GM12878 (cell line): ENCODE measurements at regions not wholly inside any gene's neighbourhood (a gene's known extent, or its start where the extent isn't known, plus 50 kb on each side); places are given as distances from the start of the nearest gene placed in this dataset.

ENCODE experiments used
- ATAC-seq: fragments of 200-7000 bp; cut with Tn5 transposase; 3 replicates; pipeline ENCODE4 v1.9.1; 2020; ENCODE audit warnings: mild to moderate bottlenecking, moderate library complexity
- BruUV-seq: library from RNA; stranded (reverse); fragments of 400-500 nt; replicated peaks from 2 replicates; lab custom pipeline; 2021; lab: Mats Ljungman, UMichigan
- CTCF ChIA-PET: fragments of 300-600 bp; sonication (Branson Sonifier 250); formaldehyde crosslinking; extraction: SDS; loops from one replicate; lab custom pipeline; 2021; ENCODE audit warnings: inconsistent platforms; lab: Yijun Ruan, JAX
- POLR2A ChIA-PET: fragments of 350-600 bp; formaldehyde crosslinking; extraction: SDS; loops from one replicate; lab custom pipeline; 2021; ENCODE audit warnings: inconsistent platforms; lab: Charles Lee
- RAD21 ChIA-PET: fragments of 300-600 bp; sonication (Branson Sonifier 250); formaldehyde crosslinking; loops from one replicate; lab custom pipeline; 2023; ENCODE audit warnings: antibody characterized with exemption; ENCODE audit not compliant: unreplicated experiment; lab: Charles Lee
- SMC1A ChIA-PET: fragments of 300-600 bp; sonication (Branson Sonifier 250); formaldehyde crosslinking; loops from one replicate; lab custom pipeline; 2023; ENCODE audit not compliant: unreplicated experiment, uncharacterized antibody; lab: Charles Lee
- DNase-seq: peaks from one replicate; pipeline ENCODE4 v3.0.0-alpha.2; 2011; ENCODE audit warnings: low read depth, low spot score
- FAIRE-seq: peaks from 3 replicates; lab custom pipeline; 2011; peaks lifted over from hg19 to GRCh38; lab: Jason Lieb, UNC
- H2AFZ ChIP-seq: 2 replicates; pipeline ENCODE4 v1.6.0; 2011; ENCODE audit warnings: low read depth, low read length, control low read depth; ENCODE audit not compliant: control insufficient read depth
- H3K27ac ChIP-seq: 2 replicates; pipeline ENCODE4 v1.5.1; 2011; ENCODE audit warnings: control low read depth; ENCODE audit not compliant: control insufficient read depth, insufficient read depth
- H3K27me3 ChIP-seq, 2 experiments: replicated peaks in 1 of 2; 2 replicates each; pipeline versions ENCODE4 v1.6.0 to v1.6.1; 2011; ENCODE audit warnings: low read length in 1 of 2; ENCODE audit not compliant: control insufficient read depth in 2 of 2, insufficient read depth in 2 of 2
- H3K36me3 ChIP-seq, 2 experiments: 2 replicates each; pipeline ENCODE4 v1.5.1; 2011; ENCODE audit warnings: low read length in 1 of 2; ENCODE audit not compliant: control insufficient read depth in 2 of 2, insufficient read depth in 2 of 2
- H3K4me1 ChIP-seq: 2 replicates; pipeline ENCODE4 v1.6.1; 2011; ENCODE audit warnings: mild to moderate bottlenecking, low read length, moderate library complexity, mixed read lengths; ENCODE audit not compliant: control insufficient read depth, insufficient read depth
- H3K4me2 ChIP-seq: 2 replicates; pipeline ENCODE4 v1.6.0; 2011; ENCODE audit warnings: control low read depth; ENCODE audit not compliant: control insufficient read depth, insufficient read depth
- H3K4me3 ChIP-seq: fragments of 200-600 bp; sonication (generic); 2 replicates; pipeline ENCODE4 v1.5.1; 2016
- H3K79me2 ChIP-seq: 2 replicates; pipeline ENCODE4 v1.6.0; 2011; ENCODE audit warnings: low read length; ENCODE audit not compliant: control insufficient read depth, insufficient read depth
- H3K9ac ChIP-seq: 2 replicates; pipeline ENCODE4 v1.8.0; 2011; ENCODE audit warnings: low read length, control low read depth, mixed read lengths; ENCODE audit not compliant: control insufficient read depth, insufficient read depth
- H3K9me3 ChIP-seq: replicated peaks from 3 replicates; pipeline ENCODE4 v1.5.1; 2011; ENCODE audit warnings: mild to moderate bottlenecking, low read length; ENCODE audit not compliant: control insufficient read depth, insufficient read depth
- H4K20me1 ChIP-seq: 2 replicates; pipeline ENCODE4 v1.6.0; 2011; ENCODE audit not compliant: control insufficient read depth, insufficient read depth
- JUND ChIP-seq: IDR thresholded peaks from 2 replicates; pipeline ENCODE4 v1.6.1; 2012; ENCODE audit warnings: low read depth, mild to moderate bottlenecking, low read length, improper control_type of control experiment, moderate library complexity
- MTA3 ChIP-seq: IDR thresholded peaks from 2 replicates; pipeline ENCODE4 v1.6.1; 2012; ENCODE audit warnings: low read length, inconsistent platforms, borderline replicate concordance
- POLR2AphosphoS2 ChIP-seq: IDR thresholded peaks from 2 replicates; pipeline ENCODE4 v1.6.1; 2011; ENCODE audit warnings: low read depth, mild to moderate bottlenecking, low read length, improper control_type of control experiment, moderate library complexity
- SRF ChIP-seq, 2 experiments: IDR thresholded peaks; 2 replicates each; pipeline ENCODE4 v1.6.1; 2011; ENCODE audit warnings: low read depth in 2 of 2, low read length in 2 of 2, mild to moderate bottlenecking in 1 of 2, moderate library complexity in 1 of 2
- STAT3 ChIP-seq: IDR thresholded peaks from 2 replicates; pipeline ENCODE4 v1.6.1; 2011; ENCODE audit warnings: low read depth, low read length, improper control_type of control experiment
- ZNF24 ChIP-seq: fragments of 450-650 bp; IDR thresholded peaks from 2 replicates; pipeline ENCODE4 v1.6.1; 2017; ENCODE audit warnings: antibody characterized with exemption, mild to moderate bottlenecking
- ZNF274 ChIP-seq: IDR thresholded peaks from one replicate; pipeline ENCODE4 v1.8.0; 2011; ENCODE audit not compliant: insufficient read length, insufficient read depth
- WGBS: methylation state at CpG from one replicate; pipeline ENCODE4 v1.1.6; 2016; ENCODE audit warnings: low lambda C conversion rate; ENCODE audit not compliant: insufficient replicate concordance, insufficient coverage; ENCODE audit errors: missing lambda C conversion rate; 5-methylcytosine and 5-hydroxymethylcytosine counted together
- in situ Hi-C: fragments of 300-500 bp; cut with MboI; formaldehyde crosslinking; loops from 9 replicates; pipeline ENCODE4 v1.14.3; 2018; ENCODE audit warnings: mixed read lengths
- intact Hi-C: fragments of 100-400 bp; cut with micrococcal nuclease; formaldehyde crosslinking; loops from one replicate; pipeline ENCODE4 v1.14.2; 2022; ENCODE audit not compliant: unreplicated experiment

DNA sequence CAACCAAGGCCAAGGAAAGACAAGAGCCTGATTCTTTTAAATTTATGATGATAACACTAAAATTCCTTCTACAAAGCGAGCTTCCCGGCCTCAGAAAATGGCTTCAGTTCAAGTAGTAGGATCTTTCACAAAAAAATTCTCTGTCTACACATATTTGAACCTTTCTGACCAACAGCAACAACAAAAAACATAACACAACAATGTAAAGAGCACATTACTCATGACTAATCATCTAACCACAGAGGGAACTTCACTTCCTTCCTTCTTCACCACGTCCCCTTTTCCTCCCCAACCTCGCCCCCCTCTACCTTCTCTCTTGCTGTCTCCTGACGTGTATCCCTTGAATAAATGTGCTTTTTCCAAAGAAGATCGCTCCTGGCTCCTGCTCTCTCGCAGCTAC is 228.2 kb downstream of the MYLK4 start:
- RAD21 ChIA-PET = no interaction called here
- WGBS = 11% methylated on average over 7 of the region's 7 CpGs
- FAIRE-seq (no peak), DNase-seq (no peak), ATAC-seq (no peak)
- no peaks in the 10 kb centered on the region for H3K4me1 ChIP-seq
- no peaks in the 10 kb centered on the region for H3K27me3 ChIP-seq
- H3K4me2 ChIP-seq = no peak overlapping the region
- H3K36me3 ChIP-seq = no peaks in the 10 kb centered on the region
- no peaks in the 10 kb centered on the region for H4K20me1 ChIP-seq
- CTCF ChIA-PET = no interaction called here
- H3K4me3 ChIP-seq = no peak overlapping the region
- H3K79me2 ChIP-seq = no peaks in the 10 kb centered on the region
- H2AFZ ChIP-seq = no peak overlapping the region
- intact Hi-C loops (no loop called here), in situ Hi-C loops (no loop called here)
- no TSS peak for BruUV-seq
- TF ChIP-seq JUND (no peak), ZNF24 (no peak), ZNF274 (no peak)
- no peak overlapping the region for H3K27ac ChIP-seq
- H3K9me3 ChIP-seq = no peaks in the 10 kb centered on the region; the same call in 1 of the 3 replicates
- SMC1A ChIA-PET = no interaction called here
- H3K9ac ChIP-seq = no peak overlapping the region
- POLR2A ChIA-PET = no interaction called here

DNA sequence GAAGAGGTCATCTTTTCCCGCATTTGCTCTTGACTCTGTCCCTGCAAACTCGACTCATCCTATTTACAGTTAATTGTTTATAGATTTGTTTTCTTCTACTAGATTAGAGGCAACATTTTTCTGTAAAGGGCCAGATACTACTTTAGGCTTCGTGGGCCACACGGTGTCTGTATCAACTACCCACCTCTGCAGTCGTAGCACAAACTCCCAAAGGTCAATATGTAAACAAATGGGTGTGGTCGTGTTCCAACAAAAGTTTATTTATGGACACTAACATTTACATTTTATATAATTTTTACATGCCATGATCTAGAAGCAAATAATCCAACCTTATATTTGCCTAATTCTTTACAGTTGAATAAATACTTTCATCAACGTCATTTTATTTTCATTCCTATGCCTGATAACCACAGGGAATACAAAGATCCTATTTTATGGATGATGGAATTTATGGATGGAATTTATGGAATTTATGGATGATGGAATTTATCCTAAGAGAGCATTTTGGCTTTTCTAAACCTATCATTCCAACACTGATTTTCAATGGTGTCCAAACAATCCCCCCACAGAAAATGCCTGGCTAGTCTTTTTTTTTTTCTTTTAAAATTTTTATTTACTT is 232.8 kb downstream of the MYLK4 start:
- ChIA-PET POLR2A (no interaction called here), RAD21 (no interaction called here), CTCF (no interaction called here), SMC1A (no interaction called here)
- BruUV-seq = no TSS peak
- H3K4me2 ChIP-seq = no peak overlapping the region
- H3K9me3 ChIP-seq = no peaks in the 10 kb centered on the region; the same call in 2 of the 3 replicates
- H3K79me2 ChIP-seq = no peaks in the 10 kb centered on the region
- WGBS = 7% methylated on average over 7 of the region's 7 CpGs
- no peaks in the 10 kb centered on the region for H3K36me3 ChIP-seq
- no peak overlapping the region for H3K4me3 ChIP-seq
- H3K27me3 ChIP-seq = peaks cover 0 to 1% of the 10 kb centered on the region in 2 experiments; a peak in 1 of 4 replicates
- TF ChIP-seq SRF (IDR thresholded peaks at IDR 0.05; ENCODE audit: low read depth in 2 of 2, low read length in 2 of 2) = no peak
- no peak for TF ChIP-seq MTA3
- no peak for TF ChIP-seq POLR2AphosphoS2
- no peak for TF ChIP-seq STAT3
- H3K27ac ChIP-seq = no peak overlapping the region
- H2AFZ ChIP-seq = no peak overlapping the region
- ATAC-seq (no peak), DNase-seq (no peak), FAIRE-seq (no peak)
- intact Hi-C loops (no loop called here), in situ Hi-C loops (no loop called here)
- H3K4me1 ChIP-seq = no peaks in the 10 kb centered on the region
- H3K9ac ChIP-seq = no peak overlapping the region
- H4K20me1 ChIP-seq = no peaks in the 10 kb centered on the region
